Esophagus muscularis mucosa (tissue), 4 donors: ENCODE measurements at regions not wholly inside any gene's neighbourhood (a gene's known extent, or its start where the extent isn't known, plus 50 kb on each side); places are given as distances from the start of the nearest gene placed in this dataset.

ENCODE experiments used
- EP300 ChIP-seq: sonication (generic); formaldehyde crosslinking; IDR thresholded peaks from one replicate; pipeline ENCODE4 v1.6.1; 2017; ENCODE audit warnings: antibody characterized with exemption
- POLR2A ChIP-seq: fragments of 450-650 bp; IDR thresholded peaks from one replicate; pipeline ENCODE4 v1.6.1; 2017; ENCODE audit warnings: antibody characterized with exemption, moderate library complexity, mild to moderate bottlenecking, low read depth
- TF ChIP-seq, protein P1 (sequence below), 3 experiments: fragments of 200-600 bp in 2 of 3; fragments of 450-650 bp in 1 of 3; sonication (generic) in 2 of 3; IDR thresholded peaks; one replicate each; pipeline ENCODE4 v1.5.1; 2017 to 2019; ENCODE audit warnings: antibody characterized with exemption in 3 of 3, mild to moderate bottlenecking in 2 of 3, moderate library complexity in 1 of 3

DNA sequence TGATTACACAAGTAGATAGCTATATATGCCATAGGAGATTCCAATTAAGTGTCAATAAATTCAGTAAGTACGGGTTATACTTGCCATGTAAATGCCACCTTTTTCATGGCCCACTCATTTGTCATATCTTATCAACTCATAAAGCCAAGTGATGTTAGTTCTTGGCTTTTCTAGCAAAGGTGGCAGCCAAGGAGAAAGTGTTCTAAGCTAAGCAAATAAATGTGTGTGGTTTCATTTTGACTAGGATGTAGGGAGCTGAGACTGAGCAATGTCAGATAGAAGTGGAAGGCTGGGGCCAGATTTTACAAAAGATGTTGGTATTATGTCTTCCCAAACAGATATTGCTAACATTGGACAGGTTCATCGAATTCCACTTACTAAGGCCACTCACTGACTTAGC, 952.0 kb downstream of the SLC4A3 start:
- TF ChIP-seq, protein P1, sequence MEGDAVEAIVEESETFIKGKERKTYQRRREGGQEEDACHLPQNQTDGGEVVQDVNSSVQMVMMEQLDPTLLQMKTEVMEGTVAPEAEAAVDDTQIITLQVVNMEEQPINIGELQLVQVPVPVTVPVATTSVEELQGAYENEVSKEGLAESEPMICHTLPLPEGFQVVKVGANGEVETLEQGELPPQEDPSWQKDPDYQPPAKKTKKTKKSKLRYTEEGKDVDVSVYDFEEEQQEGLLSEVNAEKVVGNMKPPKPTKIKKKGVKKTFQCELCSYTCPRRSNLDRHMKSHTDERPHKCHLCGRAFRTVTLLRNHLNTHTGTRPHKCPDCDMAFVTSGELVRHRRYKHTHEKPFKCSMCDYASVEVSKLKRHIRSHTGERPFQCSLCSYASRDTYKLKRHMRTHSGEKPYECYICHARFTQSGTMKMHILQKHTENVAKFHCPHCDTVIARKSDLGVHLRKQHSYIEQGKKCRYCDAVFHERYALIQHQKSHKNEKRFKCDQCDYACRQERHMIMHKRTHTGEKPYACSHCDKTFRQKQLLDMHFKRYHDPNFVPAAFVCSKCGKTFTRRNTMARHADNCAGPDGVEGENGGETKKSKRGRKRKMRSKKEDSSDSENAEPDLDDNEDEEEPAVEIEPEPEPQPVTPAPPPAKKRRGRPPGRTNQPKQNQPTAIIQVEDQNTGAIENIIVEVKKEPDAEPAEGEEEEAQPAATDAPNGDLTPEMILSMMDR (IDR thresholded peaks at IDR 0.05) = no peak
- no peak for TF ChIP-seq POLR2A
- TF ChIP-seq EP300 = no peak
